Upper lobe of right lung (tissue), 1 donor: ENCODE measurements at regions not wholly inside any gene's neighbourhood (a gene's known extent, or its start where the extent isn't known, plus 50 kb on each side); places are given as distances from the start of the nearest gene placed in this dataset.

Experiments used
- ATAC-seq: fragments of 200-7000 bp; cut with Tn5 transposase; one replicate; pipeline ENCODE4 v1.9.1; 2020; ENCODE audit warnings: mild to moderate bottlenecking, moderate library complexity
- DNase-seq: peaks from one replicate; pipeline ENCODE4 v3.0.0-alpha.2; 2020
- H3K27ac ChIP-seq: fragments of 200-600 bp; one replicate; pipeline ENCODE4 v1.8.0; 2022
- H3K27me3 ChIP-seq: fragments of 200-600 bp; one replicate; pipeline ENCODE4 v1.8.0; 2022; ENCODE audit warnings: mild to moderate bottlenecking
- H3K36me3 ChIP-seq: fragments of 200-600 bp; one replicate; pipeline ENCODE4 v1.8.0; 2022
- H3K4me1 ChIP-seq: fragments of 200-600 bp; one replicate; pipeline ENCODE4 v1.8.0; 2022
- H3K4me3 ChIP-seq: fragments of 200-600 bp; one replicate; pipeline ENCODE4 v1.8.0; 2022; ENCODE audit warnings: mild to moderate bottlenecking
- H3K9me3 ChIP-seq: fragments of 200-600 bp; one replicate; pipeline ENCODE4 v1.8.0; 2022
- intact Hi-C: fragments of 100-400 bp; cut with DNase I; formaldehyde crosslinking; loops from one replicate; pipeline ENCODE4 v1.11.0; 2022
- TF ChIP-seq, protein P1 (sequence below): fragments of 200-600 bp; IDR thresholded peaks from one replicate; pipeline ENCODE4 v1.8.0; 2022; ENCODE audit warnings: antibody characterized with exemption
- donor health status: DM: no; HTN: yes; CAD: no; lungs with severe emphysema.

DNA sequence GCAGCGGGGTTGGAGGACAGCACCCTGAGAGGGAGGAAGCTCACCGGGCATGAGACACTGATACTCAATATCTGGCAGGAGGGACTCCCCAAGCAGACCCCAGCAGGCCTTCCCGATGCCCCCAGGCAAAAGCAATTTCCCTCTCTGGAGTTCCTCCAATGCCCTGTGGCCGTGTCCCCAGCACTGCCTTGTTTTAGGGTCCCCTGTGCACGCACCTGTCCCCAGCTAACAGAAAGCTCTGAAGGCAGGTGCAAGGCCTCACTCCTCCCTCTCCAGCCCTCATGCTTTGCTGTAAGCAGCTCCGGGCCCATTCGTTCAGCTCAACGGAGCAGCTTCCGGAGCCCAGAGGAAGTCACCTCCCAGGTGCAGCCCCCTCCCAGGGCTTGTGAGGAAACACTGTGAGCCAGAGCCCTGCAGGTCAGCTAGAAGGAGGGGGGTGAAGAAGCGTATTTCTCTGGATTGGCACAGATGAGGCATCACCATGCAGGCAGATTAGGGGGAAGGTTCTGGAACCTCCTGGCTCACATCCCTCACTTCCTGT lies 50.3 kb upstream of the ID2 start:
- Histone ChIP-seq H3K27ac (no peak overlapping the region), H3K36me3 (no peaks in the 10 kb centered on the region), H3K4me1 (no peaks in the 10 kb centered on the region), H3K27me3 (no peaks in the 10 kb centered on the region), H3K4me3 (no peak overlapping the region), H3K9me3 (no peaks in the 10 kb centered on the region)
- DNase-seq (no peak), ATAC-seq (no peak)
- TF ChIP-seq, protein P1, sequence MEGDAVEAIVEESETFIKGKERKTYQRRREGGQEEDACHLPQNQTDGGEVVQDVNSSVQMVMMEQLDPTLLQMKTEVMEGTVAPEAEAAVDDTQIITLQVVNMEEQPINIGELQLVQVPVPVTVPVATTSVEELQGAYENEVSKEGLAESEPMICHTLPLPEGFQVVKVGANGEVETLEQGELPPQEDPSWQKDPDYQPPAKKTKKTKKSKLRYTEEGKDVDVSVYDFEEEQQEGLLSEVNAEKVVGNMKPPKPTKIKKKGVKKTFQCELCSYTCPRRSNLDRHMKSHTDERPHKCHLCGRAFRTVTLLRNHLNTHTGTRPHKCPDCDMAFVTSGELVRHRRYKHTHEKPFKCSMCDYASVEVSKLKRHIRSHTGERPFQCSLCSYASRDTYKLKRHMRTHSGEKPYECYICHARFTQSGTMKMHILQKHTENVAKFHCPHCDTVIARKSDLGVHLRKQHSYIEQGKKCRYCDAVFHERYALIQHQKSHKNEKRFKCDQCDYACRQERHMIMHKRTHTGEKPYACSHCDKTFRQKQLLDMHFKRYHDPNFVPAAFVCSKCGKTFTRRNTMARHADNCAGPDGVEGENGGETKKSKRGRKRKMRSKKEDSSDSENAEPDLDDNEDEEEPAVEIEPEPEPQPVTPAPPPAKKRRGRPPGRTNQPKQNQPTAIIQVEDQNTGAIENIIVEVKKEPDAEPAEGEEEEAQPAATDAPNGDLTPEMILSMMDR, result no peak
- intact Hi-C loops, result no loop called here
